ENCODE measurements at regions not wholly inside any gene's neighbourhood (a gene's known extent, or its start where the extent isn't known, plus 50 kb on each side); places are given as distances from the start of the nearest gene placed in this dataset.

GRCh38 chr2:167900435-167901114, 346.8 kb downstream of the STK39 start:
- H3K4me3 ChIP-seq (ENCODE audit: low read length) = no peak overlapping the region
- TF ChIP-seq CTCF (conservative IDR thresholded peaks at IDR 0.05; ENCODE audit: low read depth, low read length) = no peak

GRCh38 chr2:167898340-167898739, 349.1 kb downstream of the STK39 start:
- no peak for DNase-seq (ENCODE audit: low read depth)
- no peak overlapping the region for H3K4me3 ChIP-seq (ENCODE audit: low read length)
- TF ChIP-seq CTCF (conservative IDR thresholded peaks at IDR 0.05; ENCODE audit: low read depth, low read length) = no peak

More at GRCh38 chr2:167900435-167901114, 346.8 kb downstream of the STK39 start:
- DNase-seq (ENCODE audit: low read depth) = no peak

- no peak for DNase-seq (ENCODE audit: low read depth)
- no peak for TF ChIP-seq CTCF (conservative IDR thresholded peaks at IDR 0.05; ENCODE audit: low read depth, low read length)
- H3K4me3 ChIP-seq (ENCODE audit: low read length) = no peak overlapping the region
Observed at GRCh38 chr2:167891841-167892240, 355.6 kb downstream of the STK39 start.

- no peak overlapping the region for H3K4me3 ChIP-seq (ENCODE audit: low read length)
- TF ChIP-seq CTCF (conservative IDR thresholded peaks at IDR 0.05; ENCODE audit: low read depth, low read length) = no peak
- DNase-seq (ENCODE audit: low read depth) = no peak
Observed at GRCh38 chr2:167890739-167891138, 356.7 kb downstream of the STK39 start.

- no peak for TF ChIP-seq CTCF (conservative IDR thresholded peaks at IDR 0.05; ENCODE audit: low read depth, low read length)
Observed at GRCh38 chr2:167880415-167880814, 367.0 kb downstream of the STK39 start.

GRCh38 chr2:167875529-167875928, 371.9 kb downstream of the STK39 start:
- DNase-seq (ENCODE audit: low read depth) = no peak
- no peak for TF ChIP-seq CTCF (conservative IDR thresholded peaks at IDR 0.05; ENCODE audit: low read depth, low read length)
- H3K4me3 ChIP-seq (ENCODE audit: low read length) = no peak overlapping the region

More at GRCh38 chr2:167880415-167880814, 367.0 kb downstream of the STK39 start:
- no peak for DNase-seq (ENCODE audit: low read depth)
- no peak overlapping the region for H3K4me3 ChIP-seq (ENCODE audit: low read length)

GRCh38 chr2:167874812-167875211, 372.6 kb downstream of the STK39 start:
- no peak for TF ChIP-seq CTCF (conservative IDR thresholded peaks at IDR 0.05; ENCODE audit: low read depth, low read length)
- no peak overlapping the region for H3K4me3 ChIP-seq (ENCODE audit: low read length)
- DNase-seq (ENCODE audit: low read depth) = no peak
